Bronchial epithelial cell (primary cell): ENCODE measurements at regions not wholly inside any gene's neighbourhood (a gene's known extent, or its start where the extent isn't known, plus 50 kb on each side); places are given as distances from the start of the nearest gene placed in this dataset.

Experiments
- DNase-seq: peaks from one replicate; pipeline ENCODE4 v3.0.0-alpha.2; 2010; ENCODE audit warnings: low read depth
- FAIRE-seq: peaks from 2 replicates; lab custom pipeline; 2011; peaks lifted over from hg19 to GRCh38; lab: Jason Lieb, UNC
- H3K27me3 ChIP-seq: 2 replicates; pipeline ENCODE4 v1.5.1; 2011; ENCODE audit warnings: low read length; ENCODE audit not compliant: control insufficient read depth, insufficient read depth
- H3K36me3 ChIP-seq: 2 replicates; pipeline ENCODE4 v1.5.1; 2011; ENCODE audit warnings: low read length; ENCODE audit not compliant: control insufficient read depth, insufficient read depth
- H3K4me3 ChIP-seq: 2 replicates; pipeline ENCODE4 v1.5.1; 2011; ENCODE audit warnings: mild to moderate bottlenecking, low read depth, low read length, control low read depth
- CTCF ChIP-seq: IDR thresholded peaks from 2 replicates; pipeline ENCODE4 v1.5.1; 2011; ENCODE audit warnings: mild to moderate bottlenecking, moderate library complexity, low read length, control low read depth, inconsistent platforms; ENCODE audit not compliant: insufficient read depth, severe bottlenecking

- FAIRE-seq (no peak), DNase-seq (no peak)
- H3K27me3 ChIP-seq, result no peaks in the 10 kb centered on the region
- no peak overlapping the region for H3K4me3 ChIP-seq
- H3K36me3 ChIP-seq, result no peaks in the 10 kb centered on the region
- no peak for TF ChIP-seq CTCF
Observed at GRCh38 chr1:208939537-208940085, 643.9 kb upstream of the CAMK1G start.

GRCh38 chr1:208942394-208943130, 641.0 kb upstream of the CAMK1G start:
- Histone ChIP-seq H3K4me3 (no peak overlapping the region), H3K27me3 (no peaks in the 10 kb centered on the region), H3K36me3 (no peaks in the 10 kb centered on the region)
- TF ChIP-seq CTCF, result no peak
- FAIRE-seq (no peak), DNase-seq (peak; percentile 71)

- TF ChIP-seq CTCF, result no peak
- H3K27me3 ChIP-seq, result no peaks in the 10 kb centered on the region
- H3K36me3 ChIP-seq, result no peaks in the 10 kb centered on the region
- no peak overlapping the region for H3K4me3 ChIP-seq
- DNase-seq, result no peak
- no peak for FAIRE-seq
Observed at GRCh38 chr1:208943291-208943690, 640.2 kb upstream of the CAMK1G start.

- DNase-seq, result no peak
- Histone ChIP-seq H3K4me3 (no peak overlapping the region), H3K27me3 (no peaks in the 10 kb centered on the region), H3K36me3 (no peaks in the 10 kb centered on the region)
- TF ChIP-seq CTCF, result no peak
- FAIRE-seq, result no peak
Observed at GRCh38 chr1:208944981-208945451, 638.5 kb upstream of the CAMK1G start.

GRCh38 chr1:208950206-208950605, 633.3 kb upstream of the CAMK1G start:
- FAIRE-seq (no peak), DNase-seq (no peak)
- TF ChIP-seq CTCF, result no peak
- H3K4me3 ChIP-seq, result no peak overlapping the region
- H3K36me3 ChIP-seq, result no peaks in the 10 kb centered on the region
- no peaks in the 10 kb centered on the region for H3K27me3 ChIP-seq

- FAIRE-seq, result no peak
- TF ChIP-seq CTCF, result no peak
Observed at GRCh38 chr1:208951026-208951525, 632.4 kb upstream of the CAMK1G start.

More at GRCh38 chr1:208951026-208951525, 632.4 kb upstream of the CAMK1G start:
- Histone ChIP-seq H3K36me3 (no peaks in the 10 kb centered on the region), H3K4me3 (no peak overlapping the region), H3K27me3 (no peaks in the 10 kb centered on the region)
- no peak for DNase-seq
